BE2C (cell line): ENCODE measurements at regions not wholly inside any gene's neighbourhood (a gene's known extent, or its start where the extent isn't known, plus 50 kb on each side); places are given as distances from the start of the nearest gene placed in this dataset.

ENCODE experiments used
- DNase-seq: peaks from one replicate; pipeline ENCODE4 v3.0.0-alpha.2; 2020
- H3K27me3 ChIP-seq: fragments of 250-450 bp; sonication (Bioruptor Pico); 2 replicates; pipeline ENCODE4 v1.5.1; 2020; ENCODE audit warnings: mild to moderate bottlenecking
- H3K36me3 ChIP-seq: fragments of 250-450 bp; sonication (Bioruptor Pico); 2 replicates; pipeline ENCODE4 v1.5.1; 2020; ENCODE audit warnings: mild to moderate bottlenecking
- H3K4me1 ChIP-seq: fragments of 250-450 bp; sonication (Bioruptor Pico); 2 replicates; pipeline ENCODE4 v1.5.1; 2020
- H3K4me3 ChIP-seq: 2 replicates; pipeline ENCODE4 v1.5.1; 2011; ENCODE audit warnings: low read depth, low read length
- H3K9me3 ChIP-seq: fragments of 250-450 bp; sonication (Bioruptor Pico); 2 replicates; pipeline ENCODE4 v1.5.1; 2020
- TF ChIP-seq, protein P1 (sequence below): IDR thresholded peaks from 2 replicates; pipeline ENCODE4 v1.5.1; 2012; ENCODE audit warnings: mild to moderate bottlenecking, low read depth, low read length

DNA sequence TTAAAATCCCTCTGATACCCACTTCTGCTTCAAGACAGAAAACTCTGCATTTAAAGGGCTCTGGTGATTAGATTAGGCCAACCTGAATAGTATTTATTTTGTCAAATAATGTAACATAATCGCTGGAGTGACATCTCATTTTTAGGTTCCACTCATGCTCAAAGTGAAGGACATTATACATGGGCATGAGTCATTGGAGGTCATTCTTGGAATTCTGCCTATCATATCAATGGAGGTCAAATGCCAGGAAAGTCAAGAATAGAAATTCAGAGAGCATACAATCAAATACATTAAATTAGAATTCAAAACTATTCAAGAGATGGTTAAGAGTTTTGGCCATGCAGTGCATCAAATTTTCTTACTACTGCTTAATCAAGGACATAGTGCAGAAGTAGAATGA lies 50.8 kb upstream of the PRSS1 start:
- no peaks in the 10 kb centered on the region for H3K27me3 ChIP-seq
- no peaks in the 10 kb centered on the region for H3K4me1 ChIP-seq
- H3K9me3 ChIP-seq: no peaks in the 10 kb centered on the region
- DNase-seq: no peak
- no peaks in the 10 kb centered on the region for H3K36me3 ChIP-seq
- TF ChIP-seq, protein P1, sequence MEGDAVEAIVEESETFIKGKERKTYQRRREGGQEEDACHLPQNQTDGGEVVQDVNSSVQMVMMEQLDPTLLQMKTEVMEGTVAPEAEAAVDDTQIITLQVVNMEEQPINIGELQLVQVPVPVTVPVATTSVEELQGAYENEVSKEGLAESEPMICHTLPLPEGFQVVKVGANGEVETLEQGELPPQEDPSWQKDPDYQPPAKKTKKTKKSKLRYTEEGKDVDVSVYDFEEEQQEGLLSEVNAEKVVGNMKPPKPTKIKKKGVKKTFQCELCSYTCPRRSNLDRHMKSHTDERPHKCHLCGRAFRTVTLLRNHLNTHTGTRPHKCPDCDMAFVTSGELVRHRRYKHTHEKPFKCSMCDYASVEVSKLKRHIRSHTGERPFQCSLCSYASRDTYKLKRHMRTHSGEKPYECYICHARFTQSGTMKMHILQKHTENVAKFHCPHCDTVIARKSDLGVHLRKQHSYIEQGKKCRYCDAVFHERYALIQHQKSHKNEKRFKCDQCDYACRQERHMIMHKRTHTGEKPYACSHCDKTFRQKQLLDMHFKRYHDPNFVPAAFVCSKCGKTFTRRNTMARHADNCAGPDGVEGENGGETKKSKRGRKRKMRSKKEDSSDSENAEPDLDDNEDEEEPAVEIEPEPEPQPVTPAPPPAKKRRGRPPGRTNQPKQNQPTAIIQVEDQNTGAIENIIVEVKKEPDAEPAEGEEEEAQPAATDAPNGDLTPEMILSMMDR: no peak
- H3K4me3 ChIP-seq: no peak overlapping the region

DNA sequence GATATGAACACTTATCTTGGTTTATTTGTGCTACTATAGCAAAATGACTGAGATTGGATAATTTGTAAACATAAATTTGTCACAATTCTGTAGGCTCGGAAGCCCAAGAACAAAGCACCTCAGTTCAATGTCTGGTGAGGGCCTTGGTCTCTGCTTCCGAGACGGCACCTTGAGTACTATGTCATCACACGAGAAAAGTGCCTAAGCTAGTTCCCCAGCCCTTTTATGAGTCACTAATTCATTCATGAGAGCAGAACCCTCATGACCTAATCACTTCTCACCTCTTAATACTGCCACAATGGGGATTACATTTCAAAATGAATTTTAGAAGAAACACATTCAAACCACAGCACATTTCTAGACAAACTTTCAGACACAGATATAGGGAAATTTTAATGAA lies 52.0 kb upstream of the PRSS1 start:
- no peaks in the 10 kb centered on the region for H3K27me3 ChIP-seq

DNA sequence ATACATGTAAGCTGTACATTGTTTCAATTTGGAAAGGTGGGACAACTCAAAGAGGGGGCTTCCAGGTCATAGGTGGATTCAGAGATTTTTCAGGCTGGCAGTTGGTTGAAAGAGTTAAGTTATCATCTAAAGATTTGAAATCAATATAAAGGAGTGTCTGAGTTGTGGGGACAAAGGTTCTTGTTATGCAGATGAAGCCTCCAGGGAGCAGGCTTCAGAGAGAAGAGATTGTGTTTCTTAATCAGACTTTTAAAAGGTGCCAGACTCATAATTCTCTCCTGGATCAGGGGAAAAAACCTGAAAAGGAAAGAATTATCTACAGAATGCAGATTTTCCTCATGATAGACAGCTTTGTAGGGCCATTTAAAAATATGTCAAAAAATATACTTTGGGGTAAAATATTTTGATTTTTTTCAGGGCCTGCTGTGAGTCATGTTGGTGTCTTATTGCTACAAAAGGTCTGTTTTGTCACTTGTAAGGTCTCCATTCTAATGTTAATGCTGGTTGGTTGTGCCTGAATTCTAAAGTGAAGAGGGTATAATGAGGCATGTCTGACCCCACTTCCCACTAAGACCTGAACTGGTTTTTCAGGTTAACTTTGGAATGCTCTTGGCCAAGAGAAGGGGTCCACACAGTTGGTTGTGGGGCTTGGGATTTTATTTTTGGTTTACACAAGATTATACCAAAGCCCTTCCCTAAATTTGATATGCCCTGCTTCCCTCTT lies 52.7 kb upstream of the PRSS1 start:
- Histone ChIP-seq H3K27me3 (no peaks in the 10 kb centered on the region), H3K36me3 (no peaks in the 10 kb centered on the region), H3K4me3 (no peak overlapping the region), H3K9me3 (no peaks in the 10 kb centered on the region), H3K4me1 (no peaks in the 10 kb centered on the region)
- TF ChIP-seq, protein P1: no peak
- DNase-seq: no peak

More for the DNA sequence above, 52.0 kb upstream of the PRSS1 start:
- DNase-seq: no peak
- TF ChIP-seq, protein P1: no peak
- H3K36me3 ChIP-seq: no peaks in the 10 kb centered on the region
- no peaks in the 10 kb centered on the region for H3K4me1 ChIP-seq
- no peak overlapping the region for H3K4me3 ChIP-seq
- no peaks in the 10 kb centered on the region for H3K9me3 ChIP-seq

- Histone ChIP-seq H3K4me1 (no peaks in the 10 kb centered on the region), H3K27me3 (no peaks in the 10 kb centered on the region), H3K9me3 (no peaks in the 10 kb centered on the region), H3K36me3 (no peaks in the 10 kb centered on the region), H3K4me3 (no peak overlapping the region)
- TF ChIP-seq, protein P1: no peak
- no peak for DNase-seq
Measured at GRCh38 chr7:142693911-142694310, 55.4 kb upstream of the PRSS1 start.

DNA sequence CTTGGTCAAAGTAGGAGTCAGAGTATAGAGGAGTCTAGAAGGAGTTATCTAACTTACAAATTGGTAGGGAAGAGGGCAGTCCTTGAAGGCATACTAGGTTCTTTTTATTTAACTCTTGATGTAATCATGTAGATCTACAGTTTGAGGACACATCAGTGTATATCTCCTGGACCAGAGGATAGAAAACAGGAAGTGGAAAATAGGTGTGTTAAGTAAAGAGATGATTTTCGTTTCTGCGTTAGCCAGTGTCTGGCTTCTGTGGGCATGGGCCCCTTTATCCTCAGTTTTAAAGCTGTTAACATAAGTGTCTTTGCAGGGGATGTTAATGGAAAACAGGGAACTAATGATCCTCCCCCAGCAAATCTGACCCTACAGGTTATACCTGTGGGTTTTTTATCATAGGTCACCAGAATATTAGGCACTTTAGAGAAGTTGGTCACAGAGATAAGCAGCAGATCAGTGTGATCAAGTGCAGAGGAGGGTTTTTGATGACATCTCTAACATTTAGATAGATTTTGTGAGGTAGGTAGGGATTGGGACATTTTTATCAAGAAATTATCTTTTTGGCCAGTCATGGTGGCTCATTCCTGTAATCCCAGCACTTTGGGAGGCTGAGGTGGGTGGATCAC lies 58.6 kb upstream of the PRSS1 start:
- Histone ChIP-seq H3K27me3 (no peaks in the 10 kb centered on the region), H3K4me1 (no peaks in the 10 kb centered on the region), H3K36me3 (no peaks in the 10 kb centered on the region), H3K4me3 (no peak overlapping the region), H3K9me3 (no peaks in the 10 kb centered on the region)
- TF ChIP-seq, protein P1: no peak
- DNase-seq: no peak

GRCh38 chr7:142689439-142690120 lies 59.7 kb upstream of the PRSS1 start:
- Histone ChIP-seq H3K36me3 (no peaks in the 10 kb centered on the region), H3K4me3 (no peak overlapping the region), H3K27me3 (no peaks in the 10 kb centered on the region), H3K9me3 (no peaks in the 10 kb centered on the region), H3K4me1 (no peaks in the 10 kb centered on the region)
- TF ChIP-seq, protein P1: no peak
- no peak for DNase-seq
